HFFc6 (cell line): ENCODE measurements at regions not wholly inside any gene's neighbourhood (a gene's known extent, or its start where the extent isn't known, plus 50 kb on each side); places are given as distances from the start of the nearest gene placed in this dataset.

ENCODE experiments used
- DNase-seq: peaks from one replicate; pipeline ENCODE4 v3.0.0-alpha.2; 2018
- H3K27ac Mint-ChIP-seq: 2 replicates; pipeline ENCODE4 v1.8.0; 2020; ENCODE audit warnings: mild to moderate bottlenecking, mixed read lengths
- H3K27me3 Mint-ChIP-seq: 2 replicates; pipeline ENCODE4 v1.8.0; 2021; ENCODE audit warnings: mild to moderate bottlenecking, moderate library complexity, mixed read lengths; ENCODE audit not compliant: insufficient read depth
- H3K36me3 Mint-ChIP-seq: 2 replicates; pipeline ENCODE4 v1.8.0; 2021; ENCODE audit warnings: low read depth, mixed read lengths
- H3K4me1 Mint-ChIP-seq: 2 replicates; pipeline ENCODE4 v1.8.0; 2020; ENCODE audit warnings: low read depth, mixed read lengths
- H3K4me3 Mint-ChIP-seq: 2 replicates; pipeline ENCODE4 v1.8.0; 2020; ENCODE audit warnings: mild to moderate bottlenecking, moderate library complexity, mixed read lengths
- H3K9me3 Mint-ChIP-seq: 2 replicates; pipeline ENCODE4 v1.8.0; 2020; ENCODE audit warnings: mild to moderate bottlenecking, mixed read lengths
- TF ChIP-seq, protein P1 (sequence below): fragments of 200-600 bp; sonication (generic); IDR thresholded peaks from 2 replicates; pipeline ENCODE4 v1.5.0; 2021; ENCODE audit warnings: antibody characterized with exemption, mild to moderate bottlenecking

GRCh38 chr5:160925281-160925680 is 73.3 kb upstream of the ATP10B start:
- DNase-seq = no peak
- TF ChIP-seq, protein P1, sequence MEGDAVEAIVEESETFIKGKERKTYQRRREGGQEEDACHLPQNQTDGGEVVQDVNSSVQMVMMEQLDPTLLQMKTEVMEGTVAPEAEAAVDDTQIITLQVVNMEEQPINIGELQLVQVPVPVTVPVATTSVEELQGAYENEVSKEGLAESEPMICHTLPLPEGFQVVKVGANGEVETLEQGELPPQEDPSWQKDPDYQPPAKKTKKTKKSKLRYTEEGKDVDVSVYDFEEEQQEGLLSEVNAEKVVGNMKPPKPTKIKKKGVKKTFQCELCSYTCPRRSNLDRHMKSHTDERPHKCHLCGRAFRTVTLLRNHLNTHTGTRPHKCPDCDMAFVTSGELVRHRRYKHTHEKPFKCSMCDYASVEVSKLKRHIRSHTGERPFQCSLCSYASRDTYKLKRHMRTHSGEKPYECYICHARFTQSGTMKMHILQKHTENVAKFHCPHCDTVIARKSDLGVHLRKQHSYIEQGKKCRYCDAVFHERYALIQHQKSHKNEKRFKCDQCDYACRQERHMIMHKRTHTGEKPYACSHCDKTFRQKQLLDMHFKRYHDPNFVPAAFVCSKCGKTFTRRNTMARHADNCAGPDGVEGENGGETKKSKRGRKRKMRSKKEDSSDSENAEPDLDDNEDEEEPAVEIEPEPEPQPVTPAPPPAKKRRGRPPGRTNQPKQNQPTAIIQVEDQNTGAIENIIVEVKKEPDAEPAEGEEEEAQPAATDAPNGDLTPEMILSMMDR = no peak
- H3K36me3 Mint-ChIP-seq = no peaks in the 10 kb centered on the region
- no peak overlapping the region for H3K4me3 Mint-ChIP-seq
- no peaks in the 10 kb centered on the region for H3K4me1 Mint-ChIP-seq
- no peaks in the 10 kb centered on the region for H3K27me3 Mint-ChIP-seq
- H3K27ac Mint-ChIP-seq = no peak overlapping the region
- H3K9me3 Mint-ChIP-seq = peaks cover 5% of the 10 kb centered on the region

GRCh38 chr5:160923936-160924710 is 72.1 kb upstream of the ATP10B start:
- H3K27me3 Mint-ChIP-seq = no peaks in the 10 kb centered on the region
- no peak overlapping the region for H3K4me3 Mint-ChIP-seq
- H3K4me1 Mint-ChIP-seq = no peaks in the 10 kb centered on the region
- DNase-seq = no peak
- no peaks in the 10 kb centered on the region; the same call in none of the 2 replicates for H3K9me3 Mint-ChIP-seq
- no peaks in the 10 kb centered on the region for H3K36me3 Mint-ChIP-seq
- no peak overlapping the region for H3K27ac Mint-ChIP-seq
- TF ChIP-seq, protein P1 = no peak

GRCh38 chr5:160923411-160923810 is 71.4 kb upstream of the ATP10B start:
- H3K9me3 Mint-ChIP-seq = peaks cover 5% of the 10 kb centered on the region
- H3K36me3 Mint-ChIP-seq = no peaks in the 10 kb centered on the region
- TF ChIP-seq, protein P1 = no peak
- no peaks in the 10 kb centered on the region for H3K27me3 Mint-ChIP-seq
- H3K4me3 Mint-ChIP-seq = no peak overlapping the region
- no peak overlapping the region for H3K27ac Mint-ChIP-seq
- no peak for DNase-seq
- no peaks in the 10 kb centered on the region for H3K4me1 Mint-ChIP-seq

- Mint-ChIP-seq H3K27ac (no peak overlapping the region), H3K4me1 (no peaks in the 10 kb centered on the region), H3K27me3 (no peaks in the 10 kb centered on the region), H3K36me3 (no peaks in the 10 kb centered on the region), H3K4me3 (no peak overlapping the region), H3K9me3 (peaks cover 10% of the 10 kb centered on the region)
- TF ChIP-seq, protein P1 = no peak
- DNase-seq = no peak
Observed at GRCh38 chr5:160922311-160922710, 70.3 kb upstream of the ATP10B start.

- TF ChIP-seq, protein P1 = no peak
- Mint-ChIP-seq H3K27ac (no peak overlapping the region), H3K9me3 (peaks cover 10% of the 10 kb centered on the region), H3K36me3 (no peaks in the 10 kb centered on the region), H3K4me1 (no peaks in the 10 kb centered on the region), H3K27me3 (no peaks in the 10 kb centered on the region), H3K4me3 (no peak overlapping the region)
- DNase-seq = no peak
Observed at GRCh38 chr5:160921423-160922285, 69.6 kb upstream of the ATP10B start.
